GM12878 (cell line): ENCODE measurements at regions not wholly inside any gene's neighbourhood (a gene's known extent, or its start where the extent isn't known, plus 50 kb on each side); places are given as distances from the start of the nearest gene placed in this dataset.

ENCODE experiments used
- TF ChIP-seq, protein P1 (sequence below): fragments of 450-650 bp; IDR thresholded peaks from 2 replicates; pipeline ENCODE4 v1.6.1; 2017; ENCODE audit warnings: mild to moderate bottlenecking, low read depth, inconsistent platforms; ENCODE audit not compliant: poor library complexity, severe bottlenecking
- TF ChIP-seq, protein P2 (sequence below), 3 experiments: IDR thresholded peaks in 2 of 3; conservative IDR thresholded peaks in 1 of 3; 2 replicates each; pipeline ENCODE4 v1.5.1; 2011; ENCODE audit warnings: low read depth in 3 of 3, low read length in 3 of 3, mild to moderate bottlenecking in 3 of 3, control low read depth in 2 of 3, moderate library complexity in 2 of 3, inconsistent platforms in 1 of 3, mixed read lengths in 1 of 3; ENCODE audit not compliant: control insufficient read depth in 2 of 3, insufficient read depth in 1 of 3; ENCODE audit errors: extremely low read depth in 1 of 3

DNA sequence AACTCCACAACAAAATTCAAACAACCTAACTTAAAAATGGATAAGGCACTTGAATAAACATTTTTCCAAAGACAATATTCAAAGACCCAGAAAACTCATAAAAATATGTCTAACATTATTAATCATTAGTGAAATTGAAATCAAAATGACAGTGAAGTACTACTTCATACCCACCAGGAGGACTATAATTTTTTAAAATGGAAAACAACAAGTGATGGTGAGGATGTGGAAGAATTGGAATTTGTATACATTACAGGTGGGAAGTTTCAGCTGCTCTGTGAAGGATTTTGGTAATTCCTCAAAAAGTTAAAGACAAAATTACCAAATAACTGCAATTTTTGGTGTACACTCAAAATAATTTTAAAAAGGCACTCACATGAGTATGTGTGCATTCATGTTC is 920.0 kb downstream of the TDRD15 start:
- TF ChIP-seq, protein P1, sequence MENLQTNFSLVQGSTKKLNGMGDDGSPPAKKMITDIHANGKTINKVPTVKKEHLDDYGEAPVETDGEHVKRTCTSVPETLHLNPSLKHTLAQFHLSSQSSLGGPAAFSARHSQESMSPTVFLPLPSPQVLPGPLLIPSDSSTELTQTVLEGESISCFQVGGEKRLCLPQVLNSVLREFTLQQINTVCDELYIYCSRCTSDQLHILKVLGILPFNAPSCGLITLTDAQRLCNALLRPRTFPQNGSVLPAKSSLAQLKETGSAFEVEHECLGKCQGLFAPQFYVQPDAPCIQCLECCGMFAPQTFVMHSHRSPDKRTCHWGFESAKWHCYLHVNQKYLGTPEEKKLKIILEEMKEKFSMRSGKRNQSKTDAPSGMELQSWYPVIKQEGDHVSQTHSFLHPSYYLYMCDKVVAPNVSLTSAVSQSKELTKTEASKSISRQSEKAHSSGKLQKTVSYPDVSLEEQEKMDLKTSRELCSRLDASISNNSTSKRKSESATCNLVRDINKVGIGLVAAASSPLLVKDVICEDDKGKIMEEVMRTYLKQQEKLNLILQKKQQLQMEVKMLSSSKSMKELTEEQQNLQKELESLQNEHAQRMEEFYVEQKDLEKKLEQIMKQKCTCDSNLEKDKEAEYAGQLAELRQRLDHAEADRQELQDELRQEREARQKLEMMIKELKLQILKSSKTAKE: no peak
- TF ChIP-seq, protein P2, sequence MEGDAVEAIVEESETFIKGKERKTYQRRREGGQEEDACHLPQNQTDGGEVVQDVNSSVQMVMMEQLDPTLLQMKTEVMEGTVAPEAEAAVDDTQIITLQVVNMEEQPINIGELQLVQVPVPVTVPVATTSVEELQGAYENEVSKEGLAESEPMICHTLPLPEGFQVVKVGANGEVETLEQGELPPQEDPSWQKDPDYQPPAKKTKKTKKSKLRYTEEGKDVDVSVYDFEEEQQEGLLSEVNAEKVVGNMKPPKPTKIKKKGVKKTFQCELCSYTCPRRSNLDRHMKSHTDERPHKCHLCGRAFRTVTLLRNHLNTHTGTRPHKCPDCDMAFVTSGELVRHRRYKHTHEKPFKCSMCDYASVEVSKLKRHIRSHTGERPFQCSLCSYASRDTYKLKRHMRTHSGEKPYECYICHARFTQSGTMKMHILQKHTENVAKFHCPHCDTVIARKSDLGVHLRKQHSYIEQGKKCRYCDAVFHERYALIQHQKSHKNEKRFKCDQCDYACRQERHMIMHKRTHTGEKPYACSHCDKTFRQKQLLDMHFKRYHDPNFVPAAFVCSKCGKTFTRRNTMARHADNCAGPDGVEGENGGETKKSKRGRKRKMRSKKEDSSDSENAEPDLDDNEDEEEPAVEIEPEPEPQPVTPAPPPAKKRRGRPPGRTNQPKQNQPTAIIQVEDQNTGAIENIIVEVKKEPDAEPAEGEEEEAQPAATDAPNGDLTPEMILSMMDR (IDR thresholded peaks at IDR 0.05 in 2 of 3, conservative IDR thresholded peaks at IDR 0.05 in 1 of 3; ENCODE audit: control insufficient read depth in 2 of 3, extremely low read depth in 1 of 3, insufficient read depth in 1 of 3, low read depth in 3 of 3, low read length in 3 of 3): no peak
